GM20000 (cell line): ENCODE measurements at regions not wholly inside any gene's neighbourhood (a gene's known extent, or its start where the extent isn't known, plus 50 kb on each side); places are given as distances from the start of the nearest gene placed in this dataset.

Experiments used
- DNase-seq: peaks from one replicate; pipeline ENCODE4 v3.0.0; 2012; ENCODE audit warnings: low spot score
- CTCF ChIP-seq: IDR thresholded peaks from 2 replicates; pipeline ENCODE4 v1.5.1; 2012; ENCODE audit warnings: mild to moderate bottlenecking, control low read depth; ENCODE audit errors: extremely low read depth, missing control alignments

- TF ChIP-seq CTCF: no peak
- no peak for DNase-seq
Observed at GRCh38 chr1:224539971-224540370, 76.1 kb upstream of the CNIH3 start.

GRCh38 chr1:224540535-224540934, 75.6 kb upstream of the CNIH3 start:
- DNase-seq: no peak
- TF ChIP-seq CTCF: no peak

GRCh38 chr1:224541072-224541790, 74.9 kb upstream of the CNIH3 start:
- DNase-seq: no peak
- TF ChIP-seq CTCF: no peak

GRCh38 chr1:224541901-224542630, 74.1 kb upstream of the CNIH3 start:
- TF ChIP-seq CTCF: no peak

GRCh38 chr1:224542783-224543440, 73.2 kb upstream of the CNIH3 start:
- no peak for DNase-seq
- TF ChIP-seq CTCF: no peak

More at GRCh38 chr1:224541901-224542630, 74.1 kb upstream of the CNIH3 start:
- no peak for DNase-seq

- no peak for TF ChIP-seq CTCF
- no peak for DNase-seq
Observed at GRCh38 chr1:224543453-224543852, 72.7 kb upstream of the CNIH3 start.
